ENCODE measurements at regions not wholly inside any gene's neighbourhood (a gene's known extent, or its start where the extent isn't known, plus 50 kb on each side); places are given as distances from the start of the nearest gene placed in this dataset.

- no peak overlapping the region for H2AK5ac ChIP-seq (ENCODE audit: low read depth, low read length)
- H3K79me1 ChIP-seq (ENCODE audit: low read depth in 1 of 2, low read length in 2 of 2): no peaks in the 10 kb centered on the region
- no peak overlapping the region for H2BK120ac ChIP-seq (ENCODE audit: low read depth, low read length)
- H3K4me3 ChIP-seq (ENCODE audit: insufficient read depth, low read depth, low read length): no peak overlapping the region
- H3K9me3 ChIP-seq (ENCODE audit: control insufficient read depth, insufficient read depth, low read length): no peaks in the 10 kb centered on the region
- H2AK9ac ChIP-seq (replicated peaks; ENCODE audit: low read depth, low read length, poor library complexity): no peak overlapping the region
- CTCF ChIA-PET: no interaction called here
- TF ChIP-seq MXI1 (IDR thresholded peaks at IDR 0.05; ENCODE audit: borderline replicate concordance, low read depth, low read length) (no peak), USF2 (IDR thresholded peaks at IDR 0.05; ENCODE audit: low read depth, low read length) (no peak), CHD1 (IDR thresholded peaks at IDR 0.05; ENCODE audit: low read depth, low read length) (no peak), ELK1 (IDR thresholded peaks at IDR 0.05; ENCODE audit: borderline replicate concordance, low read depth, low read length) (no peak), FOS (IDR thresholded peaks at IDR 0.05; ENCODE audit: low read depth, low read length) (no peak), RCOR1 (IDR thresholded peaks at IDR 0.05; ENCODE audit: insufficient replicate concordance, low read length) (no peak), CEBPB (IDR thresholded peaks at IDR 0.05; ENCODE audit: low read depth, low read length) (no peak), MAFK (IDR thresholded peaks at IDR 0.05; ENCODE audit: low read depth, low read length) (no peak), POLR2A (IDR thresholded peaks at IDR 0.05; ENCODE audit: low read depth, low read length) (no peak), BHLHE40 (IDR thresholded peaks at IDR 0.05; ENCODE audit: low read depth, low read length) (no peak), RFX5 (IDR thresholded peaks at IDR 0.05; ENCODE audit: low read depth, low read length) (no peak), MAZ (IDR thresholded peaks at IDR 0.05; ENCODE audit: borderline replicate concordance, low read depth, low read length) (no peak), RAD21 (IDR thresholded peaks at IDR 0.05; ENCODE audit: low read length) (no peak), CTCF (conservative IDR thresholded peaks at IDR 0.05; ENCODE audit: low read depth, low read length) (no peak)
- no peak overlapping the region for H3K9ac ChIP-seq (ENCODE audit: low read depth, low read length)
- H2BK5ac ChIP-seq (ENCODE audit: low read depth, low read length, poor library complexity, severe bottlenecking): no peak overlapping the region
- H3K27me3 ChIP-seq (ENCODE audit: control insufficient read depth, insufficient read depth, low read length): peaks cover 2% of the 10 kb centered on the region
- no TSS peak for BruUV-seq (replicated peaks)
- no peak for DNase-seq
- intact Hi-C loops (cut with micrococcal nuclease): no loop called here
- in situ Hi-C loops (cut with MboI; ENCODE audit: low sequenced_read_pairs): no loop called here
- dilution Hi-C loops (cut with HindIII; ENCODE audit: low sequenced_read_pairs, unreplicated experiment): no loop called here
- WGBS, 2 experiments (ENCODE audit: extremely low coverage in 2 of 2, insufficient read length in 1 of 2): no CpG with 5 or more reads among the region's 4 CpGs
- no peak overlapping the region for H3K18ac ChIP-seq (ENCODE audit: low read depth, low read length)
- no peak overlapping the region for H4K8ac ChIP-seq (ENCODE audit: low read depth in 2 of 2, low read length in 2 of 2)
- H3K56ac ChIP-seq (ENCODE audit: extremely low read depth, insufficient read depth, low read length): no peak overlapping the region
- H2BK15ac ChIP-seq (ENCODE audit: low read depth, low read length): no peak overlapping the region
- H3K9me1 ChIP-seq (ENCODE audit: insufficient read depth, low read length): no peaks in the 10 kb centered on the region
- H2AFZ ChIP-seq (replicated peaks; ENCODE audit: low read length, poor library complexity): no peak overlapping the region
- H4K20me1 ChIP-seq (ENCODE audit: insufficient read depth, low read length): no peaks in the 10 kb centered on the region
- no peak overlapping the region for H2BK20ac ChIP-seq (ENCODE audit: low read depth, low read length)
- no peaks in the 10 kb centered on the region for H3K4me1 ChIP-seq (ENCODE audit: control insufficient read depth, insufficient read depth, low read length)
- no peak overlapping the region for H3K4me2 ChIP-seq (ENCODE audit: low read depth, low read length)
- H3K23ac ChIP-seq (ENCODE audit: low read depth, low read length): no peak overlapping the region
- H3K14ac ChIP-seq (replicated peaks; ENCODE audit: low read depth, low read length): no peak overlapping the region
- no peak overlapping the region for H3K4ac ChIP-seq (ENCODE audit: low read depth, low read length)
- H3K36me3 ChIP-seq (ENCODE audit: control insufficient read depth, insufficient read depth, low read length): no peaks in the 10 kb centered on the region
- POLR2A ChIA-PET (ENCODE audit: unreplicated experiment): no interaction called here
- H4K5ac ChIP-seq (ENCODE audit: low read depth, low read length): no peak overlapping the region
- ATAC-seq (ENCODE audit: low read depth): no peak
- no peak overlapping the region for H4K91ac ChIP-seq (ENCODE audit: insufficient read depth, low read depth, low read length)
- H3K27ac ChIP-seq (ENCODE audit: insufficient read depth, low read length): no peak overlapping the region
Measured at GRCh38 chr2:105660489-105660888, 84.2 kb upstream of the NCK2 start.
